Brain pericyte (primary cell): ENCODE measurements at regions not wholly inside any gene's neighbourhood (a gene's known extent, or its start where the extent isn't known, plus 50 kb on each side); places are given as distances from the start of the nearest gene placed in this dataset.

Source experiments
- DNase-seq: peaks from one replicate; pipeline ENCODE4 v3.0.0-alpha.2; 2012; ENCODE audit warnings: low read depth, low spot score

GRCh38 chr15:98196371-98196770 lies 235.9 kb downstream of the ARRDC4 start:
- no peak for DNase-seq

DNA sequence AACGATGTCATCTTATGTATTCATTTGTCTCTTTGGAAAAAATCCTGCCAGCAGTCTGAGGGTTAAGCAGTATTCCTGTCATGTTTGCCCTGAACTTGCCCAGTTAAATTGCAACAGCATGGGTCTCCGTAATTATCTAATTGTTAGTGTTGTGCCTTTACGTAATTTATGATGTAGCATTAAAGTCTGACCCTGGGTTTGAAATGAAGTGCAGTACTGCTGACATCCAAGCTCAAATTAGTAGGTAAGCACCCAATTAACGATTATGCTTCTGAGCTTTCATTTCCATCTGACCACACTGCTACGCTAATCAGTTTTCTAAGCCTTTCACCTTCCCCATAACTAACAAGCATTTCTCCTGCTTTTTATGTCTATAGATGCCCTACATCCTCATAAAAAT lies 241.8 kb downstream of the ARRDC4 start:
- no peak for DNase-seq

- DNase-seq, result no peak
Measured at GRCh38 chr15:98203872-98204660, 243.6 kb downstream of the ARRDC4 start.

DNA sequence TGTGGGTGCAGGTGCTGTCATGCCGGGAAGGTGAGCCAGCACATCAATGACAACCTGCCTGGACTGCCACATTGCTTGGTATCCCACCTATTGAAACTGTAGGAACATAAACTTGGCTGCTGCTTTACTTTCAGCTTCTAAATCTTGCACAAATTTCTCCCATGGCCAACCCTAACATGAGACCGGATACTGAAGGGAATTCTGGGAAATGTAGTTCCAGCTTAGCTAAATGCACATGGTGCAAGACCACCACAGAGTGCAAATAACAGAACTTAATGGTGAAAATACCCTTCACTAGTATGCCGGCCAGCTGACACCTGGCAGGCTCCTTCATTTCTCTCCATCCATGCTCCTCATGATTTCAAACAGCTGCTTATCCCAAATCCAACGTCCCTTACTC lies 247.4 kb downstream of the ARRDC4 start:
- no peak for DNase-seq

DNA sequence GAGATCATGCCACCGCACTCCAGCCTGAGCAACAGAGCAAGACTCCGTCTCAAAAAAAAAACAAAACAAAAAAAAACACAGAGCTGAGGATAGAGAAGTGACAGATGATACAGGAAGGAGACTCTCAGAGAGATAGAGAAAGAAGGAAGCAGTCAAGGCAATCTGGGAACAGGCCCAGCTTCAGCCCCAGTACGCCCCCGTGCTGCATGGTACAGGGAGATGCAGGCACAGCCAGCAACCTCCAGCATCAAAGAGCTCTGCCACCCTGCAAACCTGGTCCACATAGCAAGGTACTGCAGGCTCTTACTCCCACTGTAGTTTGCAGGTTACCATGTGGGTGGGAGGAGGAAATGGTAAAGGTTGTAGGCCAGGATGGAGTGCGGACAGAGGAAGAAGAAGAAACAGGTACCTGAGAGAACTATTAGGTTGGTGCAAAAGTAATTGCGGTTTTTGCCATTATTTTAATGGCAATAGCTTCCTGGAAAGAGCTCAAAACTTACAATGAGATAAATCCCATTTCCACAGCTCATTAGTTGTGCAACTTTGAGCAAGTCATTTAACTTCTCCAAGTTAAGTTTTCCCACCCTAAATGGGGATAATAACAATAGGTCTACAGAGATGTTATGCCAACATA lies 253.0 kb downstream of the ARRDC4 start:
- no peak for DNase-seq

DNA sequence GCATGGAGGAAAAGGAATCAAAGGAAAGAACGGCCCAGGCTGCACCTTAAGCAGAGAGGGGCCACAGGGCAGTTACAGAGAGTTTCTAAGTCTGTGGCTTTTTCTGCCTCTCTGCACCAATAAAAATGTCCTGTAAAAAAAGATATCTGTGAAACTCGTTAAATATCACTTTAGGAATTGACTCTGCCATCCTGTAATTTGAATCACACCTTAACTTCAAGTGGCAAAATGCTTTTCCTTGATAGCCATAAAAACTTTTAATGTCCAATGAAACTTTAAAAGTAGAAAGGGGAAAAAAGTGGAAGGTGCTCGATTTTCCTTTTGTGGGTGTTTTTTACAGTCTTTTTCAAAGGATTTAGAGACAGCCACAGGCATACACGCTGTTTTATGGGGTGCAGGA lies 255.7 kb downstream of the ARRDC4 start:
- DNase-seq, result no peak

DNA sequence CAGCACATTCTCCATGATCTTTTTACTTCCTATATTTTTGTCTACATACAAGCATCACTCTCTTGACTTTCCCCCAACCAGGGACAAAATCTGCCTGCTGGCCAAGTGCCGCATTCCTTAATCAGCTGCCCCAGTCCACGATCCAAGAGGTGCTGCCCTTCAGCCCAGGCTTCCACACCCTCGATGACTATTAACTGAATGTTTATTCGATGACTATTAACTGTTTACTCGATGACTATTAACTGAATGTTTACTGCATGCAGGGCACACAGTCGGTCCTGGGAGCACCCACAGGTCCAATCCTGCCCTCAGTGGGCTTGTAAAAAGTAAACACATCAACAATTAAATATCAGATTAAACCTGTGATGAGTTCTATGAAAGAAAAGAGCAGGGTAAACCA lies 256.9 kb downstream of the ARRDC4 start:
- no peak for DNase-seq

DNA sequence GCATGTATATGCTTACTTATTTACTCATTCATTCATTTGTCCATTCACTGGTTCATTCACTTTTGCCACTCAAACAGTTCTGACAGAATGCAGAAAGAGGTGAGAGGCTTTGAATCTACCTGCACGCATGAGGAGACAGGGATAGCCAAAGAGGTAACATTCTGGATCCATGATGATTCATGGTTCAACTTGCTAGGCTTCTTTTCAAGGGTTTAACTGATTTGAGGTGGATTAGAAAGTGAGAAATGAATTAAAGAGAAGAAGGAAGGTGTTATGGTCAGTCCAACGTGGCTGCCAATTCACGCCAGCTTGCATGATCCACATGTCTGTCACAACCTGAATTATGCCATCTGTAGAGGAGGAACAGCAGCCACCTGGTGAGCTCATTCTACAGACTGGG lies 260.6 kb downstream of the ARRDC4 start:
- DNase-seq, result no peak

GRCh38 chr15:98221577-98221976 lies 261.1 kb downstream of the ARRDC4 start:
- DNase-seq, result no peak

GRCh38 chr15:98226149-98226548 lies 265.6 kb downstream of the ARRDC4 start:
- no peak for DNase-seq

GRCh38 chr15:98226578-98226977 lies 266.1 kb downstream of the ARRDC4 start:
- no peak for DNase-seq

- no peak for DNase-seq
Measured at GRCh38 chr15:98228846-98229245, 268.3 kb downstream of the ARRDC4 start.

GRCh38 chr15:98230975-98231374 lies 270.5 kb downstream of the ARRDC4 start:
- DNase-seq, result no peak

GRCh38 chr15:98231696-98232440 lies 271.4 kb downstream of the ARRDC4 start:
- no peak for DNase-seq

- DNase-seq, result no peak
Measured at GRCh38 chr15:98232761-98233160, 272.3 kb downstream of the ARRDC4 start.

- DNase-seq, result no peak
Measured at GRCh38 chr15:98233873-98234272, 273.4 kb downstream of the ARRDC4 start.

GRCh38 chr15:98240303-98240702 lies 279.8 kb downstream of the ARRDC4 start:
- DNase-seq, result no peak

- DNase-seq, result no peak
Measured at GRCh38 chr15:98241032-98241554, 280.6 kb downstream of the ARRDC4 start.

DNA sequence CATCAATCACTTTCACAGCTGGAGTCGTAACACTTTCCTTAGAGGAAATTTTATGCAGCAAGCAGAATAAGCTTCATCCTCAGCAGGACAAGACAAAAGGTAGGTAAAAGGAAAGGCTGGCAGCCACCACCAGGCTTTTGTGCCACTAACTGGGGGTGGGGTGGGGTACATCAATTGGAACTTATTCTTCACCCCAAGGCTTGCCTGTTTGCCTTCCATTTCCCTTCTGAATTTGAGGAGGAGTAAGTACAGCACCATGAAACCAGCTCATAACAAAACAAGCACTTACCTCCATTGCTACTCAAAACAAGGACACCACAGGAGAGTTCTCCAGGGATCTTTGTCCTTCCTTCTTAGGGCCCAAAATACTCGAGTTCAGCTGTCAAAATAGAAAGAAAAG lies 296.8 kb downstream of the ARRDC4 start:
- no peak for DNase-seq

DNA sequence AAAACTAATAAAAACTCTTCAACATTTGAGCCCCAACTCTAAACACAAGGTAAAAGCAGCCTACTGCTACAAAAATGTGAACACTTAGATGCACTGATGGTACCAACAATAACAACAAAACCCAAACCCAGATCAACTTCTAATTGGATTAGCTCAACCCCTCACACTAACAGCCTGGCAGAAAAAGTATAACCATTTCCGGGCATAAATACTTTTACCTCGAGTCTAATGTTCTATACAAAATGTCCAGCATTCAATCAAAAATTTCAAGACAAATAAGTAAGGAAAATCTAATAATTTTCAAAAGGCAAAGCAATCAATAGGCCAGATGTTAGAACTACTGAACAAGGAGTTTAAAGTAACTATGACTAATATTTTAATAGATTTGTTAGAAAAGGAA lies 303.3 kb downstream of the ARRDC4 start:
- no peak for DNase-seq

DNA sequence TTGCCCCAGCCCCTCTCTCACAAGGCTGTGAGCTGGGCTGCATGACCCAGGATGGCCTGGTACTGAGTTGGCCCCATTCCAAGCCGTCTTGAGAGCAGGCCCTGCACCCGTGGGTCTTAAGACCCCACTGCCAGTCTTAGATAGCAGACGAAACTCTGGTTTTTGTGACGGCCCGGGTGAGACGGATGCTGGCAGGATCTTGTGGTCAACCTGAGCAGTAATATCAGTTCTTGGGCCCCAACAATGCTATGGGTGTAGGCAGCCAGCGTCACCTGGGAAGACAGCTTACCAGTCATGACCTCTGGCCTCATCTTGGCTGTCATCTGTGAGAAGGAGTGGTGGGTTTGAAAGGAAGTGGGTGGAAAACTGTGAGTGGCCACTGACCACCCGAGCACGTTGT lies 305.8 kb downstream of the ARRDC4 start:
- no peak for DNase-seq

GRCh38 chr15:98268163-98268562 lies 307.7 kb downstream of the ARRDC4 start:
- DNase-seq, result no peak
